GM20000 (cell line): ENCODE measurements at regions not wholly inside any gene's neighbourhood (a gene's known extent, or its start where the extent isn't known, plus 50 kb on each side); places are given as distances from the start of the nearest gene placed in this dataset.

Experiments used
- DNase-seq: peaks from one replicate; pipeline ENCODE4 v3.0.0; 2012; ENCODE audit warnings: low spot score
- TF ChIP-seq, protein P1 (sequence below): IDR thresholded peaks from 2 replicates; pipeline ENCODE4 v1.5.1; 2012; ENCODE audit warnings: mild to moderate bottlenecking, control low read depth; ENCODE audit errors: extremely low read depth, missing control alignments

DNA sequence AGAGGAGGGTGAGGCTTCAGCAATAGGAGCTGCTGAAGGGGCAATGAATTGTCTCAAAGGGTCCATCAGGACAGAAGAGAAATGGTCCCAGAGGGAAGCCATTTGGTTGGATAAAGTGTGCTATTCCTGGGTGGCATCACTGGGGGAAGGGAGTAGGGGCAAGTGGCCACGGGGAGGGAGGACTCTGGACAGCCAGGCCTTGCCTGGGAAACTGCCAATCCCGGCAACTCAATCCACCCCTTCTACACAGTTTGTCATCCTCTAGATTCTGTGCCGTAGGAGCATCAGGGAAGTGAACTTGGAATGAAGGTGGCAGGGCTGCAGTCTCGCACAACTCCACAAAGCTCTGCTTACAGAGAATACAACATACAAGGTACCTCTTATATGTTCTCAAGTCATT, 59.5 kb upstream of the RIPOR2 start:
- DNase-seq: no peak
- TF ChIP-seq, protein P1, sequence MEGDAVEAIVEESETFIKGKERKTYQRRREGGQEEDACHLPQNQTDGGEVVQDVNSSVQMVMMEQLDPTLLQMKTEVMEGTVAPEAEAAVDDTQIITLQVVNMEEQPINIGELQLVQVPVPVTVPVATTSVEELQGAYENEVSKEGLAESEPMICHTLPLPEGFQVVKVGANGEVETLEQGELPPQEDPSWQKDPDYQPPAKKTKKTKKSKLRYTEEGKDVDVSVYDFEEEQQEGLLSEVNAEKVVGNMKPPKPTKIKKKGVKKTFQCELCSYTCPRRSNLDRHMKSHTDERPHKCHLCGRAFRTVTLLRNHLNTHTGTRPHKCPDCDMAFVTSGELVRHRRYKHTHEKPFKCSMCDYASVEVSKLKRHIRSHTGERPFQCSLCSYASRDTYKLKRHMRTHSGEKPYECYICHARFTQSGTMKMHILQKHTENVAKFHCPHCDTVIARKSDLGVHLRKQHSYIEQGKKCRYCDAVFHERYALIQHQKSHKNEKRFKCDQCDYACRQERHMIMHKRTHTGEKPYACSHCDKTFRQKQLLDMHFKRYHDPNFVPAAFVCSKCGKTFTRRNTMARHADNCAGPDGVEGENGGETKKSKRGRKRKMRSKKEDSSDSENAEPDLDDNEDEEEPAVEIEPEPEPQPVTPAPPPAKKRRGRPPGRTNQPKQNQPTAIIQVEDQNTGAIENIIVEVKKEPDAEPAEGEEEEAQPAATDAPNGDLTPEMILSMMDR: no peak

DNA sequence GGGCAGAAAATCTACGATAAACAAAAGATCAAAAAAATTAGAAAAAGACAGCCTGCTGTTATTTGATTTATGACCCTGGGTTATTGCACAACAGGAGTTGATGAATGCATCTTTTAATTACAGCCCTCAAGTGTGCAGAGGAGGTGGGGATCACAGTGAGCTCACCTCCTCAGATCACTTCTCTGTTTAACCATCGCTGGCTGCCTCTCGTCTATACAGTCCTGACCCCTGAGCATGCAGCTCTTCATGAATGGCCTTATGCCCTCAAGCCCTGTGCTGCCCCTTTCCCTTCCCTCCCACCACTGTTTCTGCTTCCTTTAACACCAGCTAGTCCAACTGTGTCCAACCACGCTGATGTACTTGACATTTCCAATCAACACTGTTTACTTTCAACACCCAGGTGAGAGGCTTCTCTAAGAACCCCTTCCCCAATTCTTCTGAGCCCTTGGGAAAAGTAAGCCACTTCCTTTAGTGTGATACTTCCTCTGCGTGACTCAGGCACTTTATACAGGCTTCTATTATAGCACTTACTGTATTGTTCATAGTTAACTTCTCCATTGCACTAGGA, 60.6 kb upstream of the RIPOR2 start:
- TF ChIP-seq, protein P1: no peak
- DNase-seq: no peak

DNA sequence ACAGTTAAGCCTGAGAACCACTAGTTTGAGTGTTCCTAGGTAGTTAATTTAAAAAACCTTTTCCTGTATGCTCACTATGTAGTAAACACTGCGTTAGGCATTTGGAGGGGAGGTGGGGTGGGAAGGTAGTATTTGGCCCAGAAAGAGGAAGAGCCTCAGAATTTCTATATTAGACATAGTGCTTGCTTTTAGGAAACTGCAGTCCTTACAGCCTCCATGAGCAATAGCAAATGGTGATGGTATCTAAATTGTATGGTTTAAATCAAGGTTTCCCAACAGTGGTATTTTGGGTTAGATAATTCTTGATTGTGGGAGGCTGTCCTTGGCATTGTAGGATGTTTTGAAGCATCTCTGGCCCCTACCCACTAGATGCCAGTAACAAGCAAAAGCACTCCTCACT, 61.5 kb upstream of the RIPOR2 start:
- TF ChIP-seq, protein P1: no peak
- no peak for DNase-seq

DNA sequence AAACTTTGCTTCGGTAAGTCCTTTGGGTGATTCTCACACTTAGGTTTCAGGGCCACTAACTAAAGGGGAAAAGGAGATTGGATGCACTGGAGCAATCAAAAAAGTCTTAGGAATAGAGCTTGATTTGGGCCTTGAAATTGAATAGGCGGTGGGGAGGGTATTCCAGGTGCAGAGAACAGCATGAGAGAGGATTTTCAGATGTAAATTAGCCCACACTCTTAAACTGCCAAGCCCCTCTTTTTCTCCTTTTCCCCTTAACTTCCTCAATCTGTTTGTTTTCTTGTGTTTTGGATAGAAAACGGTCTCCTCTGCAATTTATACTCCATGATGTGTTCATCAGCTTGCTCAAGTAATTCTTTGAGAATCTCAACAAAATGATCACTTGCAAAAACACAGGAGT, 62.1 kb upstream of the RIPOR2 start:
- TF ChIP-seq, protein P1: no peak
- no peak for DNase-seq

DNA sequence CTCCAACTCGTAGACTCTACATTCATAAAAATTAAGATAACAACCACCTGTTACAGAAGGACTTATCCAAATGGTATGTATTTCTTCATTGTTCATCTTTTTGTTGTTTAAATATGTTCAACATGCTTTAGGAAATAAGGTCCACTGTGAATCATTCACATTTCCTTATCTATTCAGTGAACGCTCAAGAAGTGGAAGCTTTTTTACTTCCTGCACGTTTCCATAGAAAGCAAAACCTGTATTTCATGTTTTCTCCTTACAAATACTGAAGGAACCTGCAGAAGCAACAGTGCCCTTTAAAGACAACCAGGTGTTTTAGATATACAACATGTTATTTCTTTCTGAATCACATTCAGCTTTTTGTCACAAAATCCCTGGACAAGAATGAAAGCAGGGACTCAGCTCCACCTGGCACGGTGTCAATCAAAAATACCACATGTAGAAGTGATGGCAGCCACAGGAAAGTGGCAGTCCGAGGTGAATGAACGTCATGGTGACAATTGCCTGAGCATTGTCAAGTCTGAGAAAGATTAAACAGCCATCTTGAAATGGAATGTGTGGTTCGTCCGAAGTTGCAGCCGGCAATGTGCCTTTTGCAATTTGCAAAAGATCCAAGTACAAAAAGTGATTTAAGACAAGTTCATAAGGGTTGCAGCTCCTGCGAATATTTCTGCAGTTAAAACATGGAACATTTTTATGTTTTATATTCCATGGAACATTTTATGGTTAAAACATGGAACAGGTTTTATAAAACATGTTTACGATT, 66.7 kb upstream of the RIPOR2 start:
- TF ChIP-seq, protein P1: no peak
- DNase-seq: no peak

DNA sequence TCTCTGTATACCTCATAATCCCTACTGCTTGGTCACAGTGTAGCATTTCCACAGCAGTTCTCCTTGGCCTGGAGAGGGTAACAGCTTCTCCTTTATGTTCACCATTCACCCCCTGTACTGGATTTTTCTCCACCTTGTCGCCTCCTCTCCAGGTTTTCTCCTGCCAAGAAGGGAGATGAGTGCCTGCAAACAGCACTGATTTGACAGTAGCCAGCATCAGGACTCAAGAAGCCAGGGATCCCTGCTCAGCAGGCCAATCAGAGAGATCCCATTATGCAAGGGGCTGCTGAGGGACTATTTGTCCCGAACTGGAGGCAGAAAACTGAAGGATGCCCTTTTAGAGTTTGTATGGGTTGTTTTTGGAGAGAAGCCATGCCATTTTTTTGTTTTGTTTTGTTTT, 68.6 kb upstream of the RIPOR2 start:
- DNase-seq: no peak
- TF ChIP-seq, protein P1: no peak

DNA sequence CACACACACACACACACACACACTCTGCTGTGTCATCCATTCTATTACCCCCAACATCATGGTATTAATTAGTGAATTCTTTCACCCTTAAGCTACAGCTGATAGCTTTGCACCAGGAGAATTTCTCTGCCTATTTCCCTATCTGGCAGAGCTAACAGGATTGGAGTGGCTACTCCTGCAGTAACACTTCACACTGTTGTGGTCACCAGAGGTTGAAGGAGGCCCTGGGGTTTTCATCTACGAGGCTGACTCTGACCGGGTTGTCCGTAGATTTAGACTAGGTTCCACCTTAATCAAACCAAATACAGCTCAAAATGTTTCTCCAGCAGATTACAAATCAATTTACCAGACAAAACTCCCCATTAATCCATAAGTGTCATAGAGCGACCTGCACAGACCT, 69.2 kb upstream of the RIPOR2 start:
- no peak for DNase-seq
- TF ChIP-seq, protein P1: no peak
